GM06990 (cell line): ENCODE measurements at regions not wholly inside any gene's neighbourhood (a gene's known extent, or its start where the extent isn't known, plus 50 kb on each side); places are given as distances from the start of the nearest gene placed in this dataset.

Source experiments
- DNase-seq: peaks from one replicate; pipeline ENCODE4 v3.0.0-alpha.2; 2011; ENCODE audit not compliant: insufficient read length; ENCODE audit errors: extremely low read depth
- H3K27me3 ChIP-seq: replicated peaks from 2 replicates; pipeline ENCODE4 v1.6.0; 2011; ENCODE audit warnings: low read length; ENCODE audit not compliant: control insufficient read depth, insufficient read depth
- H3K36me3 ChIP-seq: 2 replicates; pipeline ENCODE4 v1.5.1; 2011; ENCODE audit warnings: low read length; ENCODE audit not compliant: control insufficient read depth, insufficient read depth
- H3K4me3 ChIP-seq: replicated peaks from 2 replicates; pipeline ENCODE4 v1.5.1; 2011; ENCODE audit warnings: low read depth, mild to moderate bottlenecking, control low read depth, low read length
- TF ChIP-seq, protein P1 (sequence below): IDR thresholded peaks from 2 replicates; pipeline ENCODE4 v1.5.1; 2011; ENCODE audit warnings: low read length, control low read depth, mild to moderate bottlenecking, inconsistent platforms; ENCODE audit not compliant: insufficient read depth, poor library complexity, severe bottlenecking

DNA sequence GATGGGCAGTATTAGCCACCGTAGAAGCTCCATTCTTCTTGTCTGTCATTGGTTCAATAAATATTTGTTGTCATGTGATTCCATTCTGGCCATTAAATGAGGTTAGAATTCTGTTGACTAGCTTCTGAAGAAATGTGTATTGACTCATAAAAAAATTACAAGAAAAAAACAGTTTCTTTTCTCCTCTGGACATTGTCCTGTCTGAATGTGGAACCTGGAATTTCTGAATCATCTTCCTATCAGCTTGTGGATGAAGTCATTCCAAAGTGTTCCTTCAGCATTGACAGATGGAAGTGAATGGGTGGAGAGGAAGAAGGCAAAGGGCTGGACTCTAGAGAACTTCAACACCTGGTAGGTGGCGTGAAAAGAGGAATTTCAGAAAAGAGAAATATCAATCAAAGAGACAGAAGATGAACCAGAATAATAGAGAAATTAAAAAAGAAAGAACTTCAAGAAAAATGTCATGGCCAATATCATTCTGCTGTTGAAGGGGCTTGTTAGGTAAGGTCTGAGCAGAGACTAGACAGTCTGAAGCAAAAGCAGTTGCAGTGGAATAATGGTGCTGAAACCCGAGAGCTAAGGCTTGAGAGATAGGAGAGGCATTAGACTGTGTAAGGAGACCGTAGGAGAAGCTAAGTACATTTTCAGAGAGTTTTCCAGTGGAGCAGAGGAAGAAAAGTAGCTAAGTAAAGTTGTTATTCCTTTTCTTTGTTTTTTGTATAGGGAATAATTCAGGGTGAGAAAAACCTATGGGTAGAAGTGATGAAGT, 806.6 kb downstream of the SQOR start:
- TF ChIP-seq, protein P1, sequence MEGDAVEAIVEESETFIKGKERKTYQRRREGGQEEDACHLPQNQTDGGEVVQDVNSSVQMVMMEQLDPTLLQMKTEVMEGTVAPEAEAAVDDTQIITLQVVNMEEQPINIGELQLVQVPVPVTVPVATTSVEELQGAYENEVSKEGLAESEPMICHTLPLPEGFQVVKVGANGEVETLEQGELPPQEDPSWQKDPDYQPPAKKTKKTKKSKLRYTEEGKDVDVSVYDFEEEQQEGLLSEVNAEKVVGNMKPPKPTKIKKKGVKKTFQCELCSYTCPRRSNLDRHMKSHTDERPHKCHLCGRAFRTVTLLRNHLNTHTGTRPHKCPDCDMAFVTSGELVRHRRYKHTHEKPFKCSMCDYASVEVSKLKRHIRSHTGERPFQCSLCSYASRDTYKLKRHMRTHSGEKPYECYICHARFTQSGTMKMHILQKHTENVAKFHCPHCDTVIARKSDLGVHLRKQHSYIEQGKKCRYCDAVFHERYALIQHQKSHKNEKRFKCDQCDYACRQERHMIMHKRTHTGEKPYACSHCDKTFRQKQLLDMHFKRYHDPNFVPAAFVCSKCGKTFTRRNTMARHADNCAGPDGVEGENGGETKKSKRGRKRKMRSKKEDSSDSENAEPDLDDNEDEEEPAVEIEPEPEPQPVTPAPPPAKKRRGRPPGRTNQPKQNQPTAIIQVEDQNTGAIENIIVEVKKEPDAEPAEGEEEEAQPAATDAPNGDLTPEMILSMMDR = no peak
- Histone ChIP-seq H3K36me3 (no peaks in the 10 kb centered on the region), H3K4me3 (no peak overlapping the region), H3K27me3 (no peaks in the 10 kb centered on the region)
- DNase-seq = no peak

DNA sequence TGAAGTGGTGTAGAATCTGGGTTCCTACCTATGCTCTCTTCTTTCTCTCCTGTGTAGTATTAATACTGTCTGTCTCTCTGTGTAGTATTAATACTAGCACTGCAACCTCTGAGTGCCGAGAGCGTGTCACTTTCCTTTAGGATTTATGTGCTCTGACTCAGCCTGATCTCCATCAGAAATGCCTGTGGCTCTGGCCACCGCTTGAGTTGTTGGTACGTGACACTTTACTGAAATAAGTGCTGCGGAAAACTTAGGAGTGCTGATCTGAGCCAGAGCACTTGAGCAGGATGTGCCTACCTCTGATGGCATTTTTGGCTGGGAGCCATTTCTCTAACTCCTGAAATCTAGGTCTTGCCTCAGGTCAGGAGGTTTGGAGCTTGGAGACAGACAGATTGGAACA, 807.4 kb downstream of the SQOR start:
- DNase-seq = no peak
- TF ChIP-seq, protein P1 = no peak
- no peaks in the 10 kb centered on the region for H3K27me3 ChIP-seq
- no peak overlapping the region for H3K4me3 ChIP-seq
- no peaks in the 10 kb centered on the region for H3K36me3 ChIP-seq

DNA sequence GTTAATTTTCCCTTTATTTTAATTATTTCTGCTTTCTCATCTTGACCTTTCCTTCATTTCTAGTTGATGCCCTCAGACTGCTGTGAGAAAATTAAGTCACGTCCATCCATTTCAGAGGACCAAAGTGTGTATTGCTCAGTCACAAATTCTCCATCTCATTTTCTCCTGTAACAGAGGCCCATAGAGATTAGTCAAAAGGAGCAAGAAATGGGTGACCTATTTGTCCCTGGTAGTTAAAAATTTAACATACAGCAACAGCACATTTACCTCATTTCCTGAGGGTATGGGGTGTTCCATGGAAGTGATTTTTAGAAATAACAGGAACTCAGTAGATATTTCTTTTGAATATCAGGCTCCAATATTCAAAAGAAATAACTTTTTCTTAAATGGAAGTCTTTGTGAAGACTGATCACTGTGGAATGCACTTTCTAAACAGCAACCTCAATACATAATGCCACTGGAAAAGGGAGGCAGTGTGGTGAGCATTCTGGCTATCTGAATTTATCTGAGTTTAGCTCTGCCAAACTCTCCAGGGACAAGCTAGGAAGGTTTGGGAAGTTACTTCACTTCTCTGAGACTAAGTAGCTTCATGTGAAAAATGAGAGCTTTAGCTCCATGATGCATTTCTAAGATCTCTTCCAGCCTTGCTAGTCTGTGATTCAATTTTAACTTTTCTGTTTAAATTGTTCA, 808.2 kb downstream of the SQOR start:
- Histone ChIP-seq H3K27me3 (no peaks in the 10 kb centered on the region), H3K4me3 (no peak overlapping the region), H3K36me3 (no peaks in the 10 kb centered on the region)
- DNase-seq = no peak
- TF ChIP-seq, protein P1 = no peak

GRCh38 chr15:46450112-46450809, 815.4 kb downstream of the SQOR start:
- TF ChIP-seq, protein P1 = no peak
- DNase-seq = no peak
- Histone ChIP-seq H3K4me3 (no peak overlapping the region), H3K27me3 (no peaks in the 10 kb centered on the region), H3K36me3 (no peaks in the 10 kb centered on the region)

DNA sequence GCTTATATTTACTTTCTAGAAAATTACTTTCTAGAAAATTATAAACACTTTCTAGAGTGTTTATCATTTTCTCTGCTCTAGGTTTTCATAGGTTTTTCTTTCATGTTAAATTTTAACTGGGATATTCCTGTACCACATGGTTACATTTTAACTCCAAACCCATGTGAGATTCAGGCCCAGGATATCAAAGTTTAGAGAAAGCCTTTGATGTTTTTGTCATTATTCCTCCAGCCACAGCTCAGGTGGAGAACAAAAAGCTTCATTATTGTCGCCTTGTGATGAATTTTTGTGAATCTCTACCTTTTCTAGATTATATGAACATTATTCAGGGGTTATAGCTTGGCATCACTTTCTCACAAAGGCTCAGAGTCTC, 816.0 kb downstream of the SQOR start:
- TF ChIP-seq, protein P1 = no peak
- H3K4me3 ChIP-seq = no peak overlapping the region
- DNase-seq = no peak
- no peaks in the 10 kb centered on the region for H3K27me3 ChIP-seq
- H3K36me3 ChIP-seq = no peaks in the 10 kb centered on the region
